ENCODE measurements at regions not wholly inside any gene's neighbourhood (a gene's known extent, or its start where the extent isn't known, plus 50 kb on each side); places are given as distances from the start of the nearest gene placed in this dataset.

DNA sequence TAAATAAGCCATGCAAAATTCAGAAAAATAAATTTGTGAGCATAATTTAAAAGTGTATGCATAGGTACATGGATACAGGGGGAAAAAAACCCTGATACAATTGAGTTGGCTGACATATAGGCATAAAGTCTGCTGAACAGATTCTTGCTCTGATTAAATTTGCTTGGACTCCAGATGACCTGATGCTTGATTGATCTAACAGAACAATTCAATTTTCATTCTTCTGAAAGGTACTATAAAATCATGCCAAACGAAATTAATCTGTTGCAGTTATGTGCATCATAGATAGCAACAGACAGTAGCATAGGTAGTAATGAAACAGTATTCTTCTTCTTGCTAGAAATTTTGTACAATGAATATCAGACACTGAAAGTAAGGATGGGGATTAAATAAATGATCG, 578.2 kb upstream of the SLITRK6 start:
- no peak overlapping the region for H3K4me3 ChIP-seq (ENCODE audit: control insufficient read depth, low read depth, low read length)
- DNase-seq (ENCODE audit: low read depth) = no peak
- TF ChIP-seq, protein P1, sequence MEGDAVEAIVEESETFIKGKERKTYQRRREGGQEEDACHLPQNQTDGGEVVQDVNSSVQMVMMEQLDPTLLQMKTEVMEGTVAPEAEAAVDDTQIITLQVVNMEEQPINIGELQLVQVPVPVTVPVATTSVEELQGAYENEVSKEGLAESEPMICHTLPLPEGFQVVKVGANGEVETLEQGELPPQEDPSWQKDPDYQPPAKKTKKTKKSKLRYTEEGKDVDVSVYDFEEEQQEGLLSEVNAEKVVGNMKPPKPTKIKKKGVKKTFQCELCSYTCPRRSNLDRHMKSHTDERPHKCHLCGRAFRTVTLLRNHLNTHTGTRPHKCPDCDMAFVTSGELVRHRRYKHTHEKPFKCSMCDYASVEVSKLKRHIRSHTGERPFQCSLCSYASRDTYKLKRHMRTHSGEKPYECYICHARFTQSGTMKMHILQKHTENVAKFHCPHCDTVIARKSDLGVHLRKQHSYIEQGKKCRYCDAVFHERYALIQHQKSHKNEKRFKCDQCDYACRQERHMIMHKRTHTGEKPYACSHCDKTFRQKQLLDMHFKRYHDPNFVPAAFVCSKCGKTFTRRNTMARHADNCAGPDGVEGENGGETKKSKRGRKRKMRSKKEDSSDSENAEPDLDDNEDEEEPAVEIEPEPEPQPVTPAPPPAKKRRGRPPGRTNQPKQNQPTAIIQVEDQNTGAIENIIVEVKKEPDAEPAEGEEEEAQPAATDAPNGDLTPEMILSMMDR (IDR thresholded peaks at IDR 0.05; ENCODE audit: control insufficient read depth, insufficient read depth, low read depth, low read length, missing control alignments) = no peak

DNA sequence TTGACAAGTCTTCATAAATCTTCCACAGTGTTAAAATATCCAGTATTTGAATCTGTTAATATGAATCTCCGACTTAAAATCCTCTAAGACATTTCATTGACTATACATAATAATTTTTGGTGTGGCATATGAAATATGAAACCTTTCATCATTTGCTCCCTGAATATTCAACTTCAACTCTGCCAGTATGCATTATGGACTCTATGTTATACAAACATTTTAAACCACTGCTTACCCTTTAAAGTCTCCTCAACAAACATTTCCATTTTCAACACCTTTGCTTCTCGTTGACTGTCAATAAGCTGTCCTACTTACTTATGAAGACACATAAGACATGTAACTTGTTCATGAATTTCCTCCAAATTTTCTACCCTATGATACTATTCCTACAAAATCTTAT, 579.4 kb upstream of the SLITRK6 start:
- TF ChIP-seq, protein P1 (IDR thresholded peaks at IDR 0.05; ENCODE audit: control insufficient read depth, insufficient read depth, low read depth, low read length, missing control alignments) = no peak
- no peak for DNase-seq (ENCODE audit: low read depth)
- no peak overlapping the region for H3K4me3 ChIP-seq (ENCODE audit: control insufficient read depth, low read depth, low read length)

DNA sequence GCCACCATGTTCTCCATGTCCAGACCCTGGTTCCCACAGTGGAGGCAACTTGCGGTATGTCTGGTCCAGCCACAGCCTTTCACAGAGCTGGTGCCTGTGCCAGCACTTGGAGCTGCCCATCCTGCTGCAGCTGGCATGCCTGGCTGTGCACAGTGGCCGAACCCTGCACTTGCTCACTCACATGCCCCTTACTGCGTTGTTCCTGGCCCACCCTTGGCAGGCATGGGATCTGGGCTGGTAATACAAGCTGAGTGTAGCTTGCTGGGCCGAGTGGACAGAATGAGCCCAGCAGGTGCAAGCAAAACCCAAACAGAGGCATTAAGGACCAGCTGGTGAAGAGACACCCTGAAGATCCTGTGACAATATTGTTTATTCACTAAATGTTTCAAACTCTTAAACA, 583.9 kb upstream of the SLITRK6 start:
- TF ChIP-seq, protein P1 (IDR thresholded peaks at IDR 0.05; ENCODE audit: control insufficient read depth, insufficient read depth, low read depth, low read length, missing control alignments) = no peak
- no peak overlapping the region for H3K4me3 ChIP-seq (ENCODE audit: control insufficient read depth, low read depth, low read length)
- DNase-seq (ENCODE audit: low read depth) = no peak

DNA sequence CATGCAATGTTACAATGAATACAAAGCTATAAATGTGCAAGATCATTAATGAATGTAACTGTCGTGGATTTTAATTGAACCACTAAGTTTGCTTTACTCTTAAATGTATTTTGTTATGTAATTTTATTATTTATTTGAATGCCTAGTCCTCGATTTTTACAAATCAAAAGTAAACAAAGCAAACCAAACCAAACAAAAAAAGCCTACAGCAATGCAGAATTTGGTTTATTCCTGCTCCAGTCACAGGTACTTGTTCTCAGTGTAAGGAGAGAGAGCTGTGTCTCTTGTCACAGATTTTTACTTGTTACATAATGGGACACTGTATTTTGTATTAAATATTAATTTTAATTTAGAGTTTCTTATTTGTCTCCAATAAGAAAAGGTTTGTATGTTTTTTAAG, 584.3 kb upstream of the SLITRK6 start:
- no peak overlapping the region for H3K4me3 ChIP-seq (ENCODE audit: control insufficient read depth, low read depth, low read length)
- no peak for DNase-seq (ENCODE audit: low read depth)
- TF ChIP-seq, protein P1 (IDR thresholded peaks at IDR 0.05; ENCODE audit: control insufficient read depth, insufficient read depth, low read depth, low read length, missing control alignments) = no peak

DNA sequence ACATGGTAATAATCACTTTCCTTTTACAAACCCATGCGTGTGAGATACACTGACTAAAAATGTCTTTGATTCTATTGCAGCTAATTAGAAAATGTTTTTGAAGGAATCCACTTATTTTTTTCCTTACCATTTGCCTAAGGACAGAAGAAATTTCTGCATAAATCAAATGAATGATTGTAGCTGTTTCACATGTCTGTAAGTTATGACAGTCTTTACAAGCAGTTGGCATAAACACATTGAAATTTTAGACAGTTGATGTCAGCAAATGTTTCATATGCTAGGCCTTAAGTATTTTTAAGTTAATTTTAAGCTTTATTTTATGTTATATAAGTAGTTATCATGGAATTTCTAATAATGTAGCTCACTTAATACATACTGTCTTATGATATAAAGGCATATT, 598.4 kb upstream of the SLITRK6 start:
- TF ChIP-seq, protein P1 (IDR thresholded peaks at IDR 0.05; ENCODE audit: control insufficient read depth, insufficient read depth, low read depth, low read length, missing control alignments) = no peak
- H3K4me3 ChIP-seq (ENCODE audit: control insufficient read depth, low read depth, low read length) = no peak overlapping the region
- no peak for DNase-seq (ENCODE audit: low read depth)

DNA sequence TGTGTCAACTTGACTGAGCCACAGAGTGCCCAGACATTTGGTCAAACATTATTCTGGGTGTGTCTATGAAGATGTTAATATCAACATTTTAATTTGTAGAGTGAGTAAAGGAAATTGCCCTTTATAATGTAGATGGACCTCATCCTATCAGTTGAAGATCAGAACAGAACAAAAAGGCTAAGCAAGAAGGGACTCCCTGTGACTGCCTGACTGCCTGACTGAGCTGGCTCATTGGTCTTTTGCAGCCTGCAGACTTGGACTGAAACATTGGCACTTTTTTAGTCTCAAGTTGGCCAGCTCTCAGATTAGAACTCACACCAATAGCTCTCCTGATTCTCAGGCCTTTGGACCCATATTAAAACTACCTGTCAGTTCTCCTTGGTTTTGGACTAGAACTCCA, 600.4 kb upstream of the SLITRK6 start:
- DNase-seq (ENCODE audit: low read depth) = no peak
- H3K4me3 ChIP-seq (ENCODE audit: control insufficient read depth, low read depth, low read length) = no peak overlapping the region
- TF ChIP-seq, protein P1 (IDR thresholded peaks at IDR 0.05; ENCODE audit: control insufficient read depth, insufficient read depth, low read depth, low read length, missing control alignments) = no peak

DNA sequence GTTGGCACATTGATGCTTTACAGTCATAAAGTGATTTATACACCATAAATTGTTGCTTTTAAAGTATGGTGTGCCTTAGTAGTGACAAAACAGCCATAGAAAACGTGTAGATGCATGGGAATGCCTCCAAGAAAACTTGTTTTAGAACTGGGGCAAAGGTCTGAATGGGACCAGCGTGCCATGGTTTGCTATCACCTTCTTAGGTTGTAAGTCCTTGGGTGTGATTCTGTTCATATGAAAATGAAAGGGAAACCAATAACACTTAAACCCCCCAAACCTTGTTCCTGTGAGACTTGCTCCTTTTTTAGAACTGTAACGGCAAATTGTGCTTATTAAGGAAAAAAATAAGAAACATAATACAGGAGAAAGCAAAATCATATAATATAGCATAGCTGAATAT, 603.3 kb upstream of the SLITRK6 start:
- no peak overlapping the region for H3K4me3 ChIP-seq (ENCODE audit: control insufficient read depth, low read depth, low read length)
- TF ChIP-seq, protein P1 (IDR thresholded peaks at IDR 0.05; ENCODE audit: control insufficient read depth, insufficient read depth, low read depth, low read length, missing control alignments) = no peak
- DNase-seq (ENCODE audit: low read depth) = no peak

All from AG09309 (cell line).